GM18951 (cell line): ENCODE measurements at regions not wholly inside any gene's neighbourhood (a gene's known extent, or its start where the extent isn't known, plus 50 kb on each side); places are given as distances from the start of the nearest gene placed in this dataset.

Experiments
- POLR2A ChIP-seq: IDR thresholded peaks from 4 replicates; pipeline ENCODE4 v1.6.1; 2011; ENCODE audit warnings: mild to moderate bottlenecking; ENCODE audit not compliant: insufficient read length, insufficient read depth; ENCODE audit errors: extremely low read depth
- in situ Hi-C: fragments of 300-500 bp; cut with MboI; formaldehyde crosslinking; loops from one replicate; pipeline ENCODE4 v1.12.0; 2022; ENCODE audit warnings: low sequenced_read_pairs, mixed read lengths, inconsistent platforms; ENCODE audit not compliant: unreplicated experiment

DNA sequence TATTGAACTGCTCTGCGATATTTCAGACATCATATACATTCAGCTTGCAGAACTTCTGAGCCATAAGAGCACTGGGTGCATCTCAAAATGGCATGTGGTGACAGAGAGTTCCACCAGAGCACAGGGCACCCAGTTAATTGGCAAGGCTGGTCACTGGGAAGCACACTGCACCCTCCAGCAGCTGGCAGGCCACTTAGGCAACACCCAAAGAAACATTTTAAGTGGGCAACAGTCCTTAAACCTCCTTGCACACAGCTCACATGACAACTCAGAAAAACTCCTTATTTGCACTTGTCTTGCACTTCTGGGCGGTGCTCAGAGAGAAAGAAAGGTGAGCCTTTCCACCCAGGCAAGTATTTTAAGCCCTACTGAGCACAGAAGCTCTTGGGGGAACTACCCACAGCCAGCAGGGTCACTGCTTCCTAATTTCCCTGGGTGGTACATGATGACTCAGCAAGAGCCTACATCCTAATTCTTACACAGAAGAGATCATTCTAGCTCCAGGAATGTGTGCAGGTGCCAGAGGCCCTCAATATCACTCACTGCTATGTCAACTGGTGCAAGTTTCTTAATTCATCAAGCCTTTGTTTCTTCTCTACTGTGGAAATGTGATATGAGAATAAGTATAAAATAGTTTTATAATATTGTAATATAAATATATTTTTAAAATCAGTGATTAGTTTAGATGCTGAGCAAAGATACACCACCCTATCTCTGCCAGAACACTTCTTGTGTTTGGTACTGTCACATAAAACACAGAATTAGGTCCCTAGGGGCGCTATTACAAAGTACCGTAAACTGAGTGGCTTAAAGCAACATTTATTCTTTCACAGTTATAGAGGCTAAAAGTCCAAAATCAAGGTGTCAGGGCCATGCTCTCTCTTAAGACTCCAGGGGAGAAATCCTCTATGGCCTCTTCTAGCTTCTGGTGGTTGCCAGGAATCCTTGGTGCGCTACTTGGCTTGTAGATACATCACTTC, 155.1 kb upstream of the PPARGC1A start:
- no peak for TF ChIP-seq POLR2A
- in situ Hi-C loops = no loop called here

DNA sequence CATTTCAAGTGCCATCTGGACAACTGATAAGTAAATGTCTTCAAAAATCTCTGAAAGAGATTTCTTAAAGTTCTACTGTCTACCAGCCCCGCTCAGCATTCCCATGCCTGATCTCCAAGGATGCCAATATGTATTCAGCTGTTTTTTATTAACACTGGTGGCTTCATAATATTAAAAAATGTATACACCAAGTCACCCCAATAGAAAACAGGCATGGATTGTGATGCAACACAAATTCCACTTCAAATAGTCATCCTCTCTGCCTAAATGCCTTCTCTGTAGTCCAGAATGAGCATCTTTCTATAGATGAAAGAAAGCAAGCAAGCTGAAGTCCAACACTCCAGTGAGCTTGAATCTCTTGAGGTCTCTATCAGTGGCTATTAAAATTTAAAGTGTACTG, 152.2 kb upstream of the PPARGC1A start:
- in situ Hi-C loops = no loop called here
- TF ChIP-seq POLR2A = no peak

DNA sequence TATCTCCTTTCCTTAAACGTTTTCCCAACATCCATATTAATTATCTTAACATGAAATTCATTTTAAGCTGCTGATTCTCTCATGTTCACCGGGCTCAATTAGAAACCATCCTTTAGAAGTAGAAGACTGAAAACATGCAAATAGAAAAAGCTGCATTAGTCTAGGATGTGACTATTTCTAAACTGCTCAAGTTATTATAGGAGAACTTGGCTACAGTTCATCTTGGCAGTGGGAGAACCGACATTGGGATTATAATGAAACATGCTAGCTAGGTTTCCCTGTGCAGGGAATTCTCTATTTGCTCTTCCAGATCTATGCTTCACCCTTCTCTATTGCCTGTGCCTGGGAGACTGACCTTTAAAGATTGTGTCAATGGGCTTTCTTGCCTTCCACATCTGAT, 151.0 kb upstream of the PPARGC1A start:
- in situ Hi-C loops = no loop called here
- TF ChIP-seq POLR2A = no peak

GRCh38 chr4:24033626-24034025, 143.8 kb upstream of the PPARGC1A start:
- TF ChIP-seq POLR2A = no peak
- in situ Hi-C loops = no loop called here

DNA sequence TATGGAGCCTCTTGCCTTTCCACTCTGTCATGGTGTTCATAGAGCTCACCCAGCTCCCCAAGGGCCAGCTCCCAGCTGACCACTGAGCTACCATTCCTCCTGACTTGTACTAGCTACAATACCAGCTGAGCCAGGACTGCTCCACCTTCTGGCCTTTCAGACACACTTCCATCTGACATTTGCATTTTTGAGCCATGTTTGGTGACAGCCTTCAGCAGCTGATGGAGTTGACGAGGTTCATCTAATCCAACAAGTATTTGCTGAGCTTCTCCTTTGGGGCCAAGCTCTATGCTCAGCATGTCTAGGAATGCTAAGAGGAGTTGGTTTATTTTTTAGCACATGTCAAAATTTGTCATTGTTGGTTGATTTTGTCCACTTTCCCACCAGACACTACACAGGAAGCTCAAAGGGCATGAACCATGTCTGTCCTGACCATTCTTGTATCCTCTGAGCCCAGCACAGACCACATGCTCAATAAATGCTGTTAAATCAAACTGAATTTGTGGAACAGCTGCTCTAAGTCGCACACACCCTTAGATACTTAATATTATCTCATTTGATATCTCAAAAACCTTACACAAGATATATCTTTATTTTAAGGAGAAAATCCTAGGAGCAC, 142.6 kb upstream of the PPARGC1A start:
- no peak for TF ChIP-seq POLR2A
- in situ Hi-C loops = no loop called here

GRCh38 chr4:24026596-24026995, 136.7 kb upstream of the PPARGC1A start:
- in situ Hi-C loops = no loop called here
- TF ChIP-seq POLR2A = no peak

- in situ Hi-C loops = no loop called here
- no peak for TF ChIP-seq POLR2A
These were observed 134.8 kb upstream of the PPARGC1A start for GRCh38 chr4:24024605-24025004.

- no peak for TF ChIP-seq POLR2A
- in situ Hi-C loops = no loop called here
These were observed 134.3 kb upstream of the PPARGC1A start for GRCh38 chr4:24024157-24024556.

DNA sequence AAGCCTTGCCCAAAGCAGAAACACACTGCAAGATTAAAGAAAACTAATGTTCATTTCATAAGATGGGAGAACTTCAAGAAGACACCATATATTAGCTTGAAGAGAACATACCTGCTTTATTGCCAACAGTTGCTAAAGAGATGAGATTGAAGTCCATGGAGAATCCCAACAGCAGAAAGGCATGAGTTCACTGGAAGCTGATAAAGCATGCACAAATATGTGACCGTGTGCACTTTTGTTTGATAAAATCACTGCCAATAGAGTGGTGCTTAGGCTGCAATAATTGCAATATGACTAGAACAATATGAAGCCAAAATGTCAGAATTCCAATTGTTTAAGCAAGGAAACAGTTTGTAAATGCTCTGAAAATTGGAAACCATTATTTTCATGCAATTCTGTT, 125.9 kb upstream of the PPARGC1A start:
- TF ChIP-seq POLR2A = no peak

DNA sequence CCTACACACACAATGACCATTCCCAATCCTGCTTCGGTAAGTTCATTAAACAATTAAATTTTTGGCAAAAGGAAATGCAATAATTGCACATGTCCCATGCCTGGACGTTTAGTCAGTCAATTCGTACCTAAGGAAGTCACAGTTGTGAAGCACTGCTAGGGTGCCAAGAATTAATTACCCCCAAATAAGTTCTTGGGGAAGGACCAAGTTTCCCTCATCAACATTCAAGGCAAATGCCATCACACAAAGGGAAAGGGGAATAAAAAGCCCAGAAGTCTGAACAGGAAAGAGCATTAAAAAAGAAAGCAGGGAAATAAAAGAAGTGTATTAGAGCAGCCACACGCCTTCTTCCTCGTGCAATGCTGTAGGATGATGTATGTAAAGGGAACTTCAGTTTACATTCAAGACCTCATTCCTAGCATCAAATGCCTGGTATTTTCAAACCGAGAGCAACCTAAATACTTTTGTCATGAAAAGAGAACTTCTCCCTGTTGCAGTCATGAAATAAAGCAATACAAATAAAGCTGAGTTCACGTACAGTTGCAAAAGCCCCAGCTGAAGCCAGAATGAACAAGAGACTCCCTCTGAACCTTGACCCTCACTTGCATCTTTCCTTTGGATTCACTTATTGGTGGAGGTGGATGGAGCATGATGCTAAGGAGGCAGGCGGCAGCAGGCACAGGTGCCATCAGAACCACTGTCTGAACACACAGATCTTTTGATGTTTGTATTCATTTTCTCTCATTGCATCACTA, 124.0 kb upstream of the PPARGC1A start:
- in situ Hi-C loops = no loop called here
- no peak for TF ChIP-seq POLR2A

More for the DNA sequence above, 125.9 kb upstream of the PPARGC1A start:
- in situ Hi-C loops = no loop called here

DNA sequence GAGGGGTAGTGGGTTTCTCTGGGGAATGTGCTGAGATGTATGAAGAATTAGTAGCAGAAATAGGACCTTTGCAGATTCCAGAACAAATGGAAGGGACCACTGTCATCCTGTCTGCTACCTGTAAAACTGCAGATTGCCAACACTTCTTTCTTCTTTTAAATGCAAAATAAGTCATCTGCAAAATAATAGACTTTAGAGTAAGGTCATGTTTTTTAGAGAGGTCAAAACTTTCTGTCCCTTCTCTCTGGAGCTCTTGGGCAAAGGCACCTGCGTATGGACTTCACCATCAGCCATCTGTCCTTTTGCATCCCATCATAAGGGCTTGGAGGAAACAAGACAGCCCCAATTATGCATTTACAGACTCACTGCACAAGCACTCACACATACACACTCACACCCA, 121.1 kb upstream of the PPARGC1A start:
- in situ Hi-C loops = no loop called here
- TF ChIP-seq POLR2A = no peak

DNA sequence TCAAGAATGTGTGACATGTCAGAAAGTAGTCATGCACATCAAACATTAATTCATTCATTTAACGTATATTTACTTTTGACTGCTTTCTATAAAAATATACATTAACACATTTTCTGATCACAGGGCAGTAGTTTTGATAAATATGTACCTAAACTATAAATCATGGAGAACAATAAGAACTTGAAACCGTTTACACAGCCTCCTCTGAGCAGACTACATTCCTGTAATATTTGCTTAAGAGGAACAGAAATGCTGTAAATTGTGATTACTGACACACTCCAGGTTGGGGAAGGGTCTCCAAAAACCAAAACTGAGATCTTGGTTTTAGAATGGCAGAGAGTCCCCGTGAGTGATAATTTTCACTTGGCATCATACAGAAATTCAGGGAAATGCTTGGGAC, 120.7 kb upstream of the PPARGC1A start:
- TF ChIP-seq POLR2A = no peak
- in situ Hi-C loops = no loop called here

DNA sequence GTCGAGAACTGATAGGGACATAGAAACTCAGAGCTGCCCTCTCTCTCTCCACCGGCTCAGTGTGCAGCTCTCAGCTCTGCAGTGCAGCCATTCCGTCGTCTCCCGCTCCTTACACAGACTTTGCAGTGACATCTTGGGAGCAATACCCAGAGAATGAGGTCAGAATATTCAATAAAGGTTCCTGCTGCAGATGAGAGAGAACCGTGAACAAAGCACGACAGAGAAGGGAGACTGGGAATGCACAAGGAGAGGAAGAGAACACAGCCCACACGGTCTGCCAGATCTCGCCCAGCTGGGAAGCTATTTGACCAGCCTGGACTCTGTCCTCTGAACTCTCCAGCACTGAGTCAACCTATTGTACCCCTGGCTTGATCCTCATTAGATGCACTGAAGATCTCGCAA, 118.0 kb upstream of the PPARGC1A start:
- in situ Hi-C loops = no loop called here
- TF ChIP-seq POLR2A = no peak

DNA sequence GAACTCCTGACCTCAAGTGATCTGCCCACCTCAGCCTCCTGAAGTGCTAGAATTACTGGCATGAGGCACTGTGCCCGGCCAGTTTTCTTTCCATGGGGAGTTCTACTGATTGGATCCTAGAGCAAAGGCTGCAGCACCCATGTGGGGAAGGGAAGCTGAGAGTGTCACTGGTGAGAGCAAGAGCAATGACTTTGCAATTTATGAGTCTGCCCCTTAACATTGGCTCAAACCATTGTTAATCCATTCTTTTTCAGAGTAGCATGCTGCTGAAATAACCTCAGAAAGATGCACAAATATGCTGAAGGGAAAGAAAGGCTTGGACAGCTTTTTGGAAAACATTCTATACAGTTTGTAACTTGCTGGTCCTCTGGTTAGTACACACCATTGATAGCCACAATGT, 116.4 kb upstream of the PPARGC1A start:
- TF ChIP-seq POLR2A = no peak
- in situ Hi-C loops = no loop called here

- no peak for TF ChIP-seq POLR2A
- in situ Hi-C loops = no loop called here
These were observed 114.1 kb upstream of the PPARGC1A start for GRCh38 chr4:24003926-24004325.
